HG03280 (cell line): ENCODE measurements at regions not wholly inside any gene's neighbourhood (a gene's known extent, or its start where the extent isn't known, plus 50 kb on each side); places are given as distances from the start of the nearest gene placed in this dataset.

Experiments
- ATAC-seq: cut with Tn5 transposase; IDR thresholded peaks from one replicate; pipeline ENCODE4 v1.9.1; 2021; ENCODE audit warnings: mild to moderate bottlenecking, moderate library complexity; ENCODE audit not compliant: unreplicated experiment

DNA sequence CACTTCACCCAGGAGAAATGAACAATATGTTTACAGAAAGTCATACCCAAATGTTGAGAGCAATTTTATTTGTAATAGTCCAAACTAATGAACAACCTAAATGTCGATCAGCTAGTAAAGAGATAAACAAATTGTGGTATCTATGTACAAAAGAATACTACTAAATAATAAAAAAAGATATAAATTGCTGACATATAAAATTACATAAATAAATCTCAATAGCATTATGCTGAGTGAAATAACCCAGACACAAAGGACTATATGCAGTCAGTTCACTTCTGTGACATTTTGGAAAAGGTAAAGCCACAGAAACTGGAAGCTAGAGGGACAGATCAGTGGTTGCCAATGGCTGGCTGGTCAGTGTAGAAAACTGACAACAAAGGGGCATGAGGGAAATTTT is 346.0 kb upstream of the PCDH20 start:
- ATAC-seq = no peak

DNA sequence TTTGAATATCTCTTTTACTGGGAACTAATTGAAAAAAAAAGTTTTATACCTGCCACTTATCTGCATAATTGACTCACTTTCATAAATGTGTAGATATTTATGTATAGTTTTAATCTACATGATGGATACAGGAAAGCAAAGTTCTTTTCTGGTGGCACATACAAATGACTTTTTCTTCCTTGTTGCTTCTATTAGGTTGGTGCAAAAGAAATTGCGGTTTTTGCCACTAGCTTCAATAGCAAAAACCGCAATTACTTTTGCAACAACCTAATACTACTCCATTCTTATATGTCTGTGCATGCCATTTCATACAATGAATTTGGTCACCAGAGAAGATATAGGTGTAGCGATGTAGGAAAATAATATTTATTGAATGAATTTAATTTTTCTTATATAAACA is 344.5 kb upstream of the PCDH20 start:
- no peak for ATAC-seq

DNA sequence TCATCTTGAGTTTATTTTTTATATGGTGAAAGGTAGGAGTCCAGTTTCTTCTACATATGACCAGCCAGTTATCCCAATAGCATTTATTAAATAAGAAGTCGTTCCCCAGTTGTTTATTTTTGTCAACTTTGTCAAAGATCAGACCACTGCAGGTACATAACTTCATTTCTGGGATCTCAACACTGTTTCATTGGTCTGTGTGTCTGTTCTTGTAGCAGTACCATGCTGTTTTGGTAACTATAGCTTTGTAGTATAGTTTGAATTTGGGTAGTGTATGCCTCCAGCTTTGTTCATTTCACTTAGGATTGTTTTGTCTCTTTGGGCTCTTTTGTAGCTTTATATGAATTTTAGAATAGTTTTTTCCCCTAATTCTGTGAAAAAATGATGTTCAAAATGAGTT is 340.4 kb upstream of the PCDH20 start:
- no peak for ATAC-seq

DNA sequence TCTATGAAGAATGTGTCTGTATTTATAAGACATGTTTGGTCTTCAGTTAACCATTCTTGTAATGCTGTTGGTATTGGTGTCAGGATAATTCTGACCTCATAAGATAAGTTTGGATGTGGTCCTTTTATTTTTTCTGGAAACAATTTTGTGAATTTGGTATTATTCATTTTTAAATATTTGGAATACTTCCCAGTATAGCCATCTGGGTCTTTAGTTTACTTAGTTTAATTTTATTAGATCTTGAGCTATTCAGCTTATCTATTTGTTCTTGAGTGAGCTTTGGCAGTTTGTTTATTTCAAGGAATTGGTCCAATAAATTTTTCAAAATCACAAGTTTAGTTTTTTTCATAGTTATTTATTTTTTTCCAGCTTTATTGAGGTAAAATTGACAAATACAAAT is 335.4 kb upstream of the PCDH20 start:
- ATAC-seq = no peak

DNA sequence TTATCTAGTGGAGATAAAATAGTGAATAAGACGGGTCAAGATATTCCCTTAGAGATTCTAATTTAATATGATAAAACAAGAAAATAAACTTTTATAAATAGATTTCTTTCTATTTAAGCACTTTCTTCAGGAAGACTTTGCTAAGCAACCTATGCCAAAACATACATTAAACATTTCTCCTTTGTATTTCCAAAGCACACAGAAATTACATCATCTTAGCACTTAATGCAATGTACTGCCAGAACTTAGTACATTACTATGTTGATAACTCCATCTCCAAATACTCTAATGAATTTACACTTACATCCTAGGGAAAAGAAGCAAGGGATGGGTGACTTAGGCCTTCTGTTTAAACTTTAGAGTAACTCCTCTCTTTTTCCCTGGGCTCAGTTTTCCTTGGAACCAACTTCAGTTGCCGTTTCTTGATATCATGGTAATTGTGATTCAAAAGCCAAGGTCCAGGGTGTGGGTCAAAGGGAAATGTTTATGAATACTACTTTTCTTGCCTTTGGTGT is 322.6 kb upstream of the PCDH20 start:
- ATAC-seq = no peak

DNA sequence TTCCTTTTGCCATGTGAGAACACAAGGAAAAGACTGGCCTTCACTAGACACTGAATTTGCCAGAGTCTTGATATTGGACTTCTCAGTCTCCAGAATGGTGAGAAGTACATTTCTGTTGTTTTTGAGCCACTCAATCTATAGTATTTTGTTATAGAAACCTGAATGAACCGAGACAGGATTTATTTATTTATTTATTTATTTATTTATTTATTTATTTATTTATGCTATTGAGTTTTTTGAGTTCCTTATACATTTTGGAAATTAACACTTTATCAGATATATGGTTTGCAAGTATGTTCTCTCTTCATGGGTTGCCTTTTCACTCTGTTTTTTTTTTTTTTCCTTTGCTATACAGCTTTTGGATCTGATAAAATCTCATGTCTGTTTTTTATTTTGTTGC is 319.0 kb upstream of the PCDH20 start:
- no peak for ATAC-seq

DNA sequence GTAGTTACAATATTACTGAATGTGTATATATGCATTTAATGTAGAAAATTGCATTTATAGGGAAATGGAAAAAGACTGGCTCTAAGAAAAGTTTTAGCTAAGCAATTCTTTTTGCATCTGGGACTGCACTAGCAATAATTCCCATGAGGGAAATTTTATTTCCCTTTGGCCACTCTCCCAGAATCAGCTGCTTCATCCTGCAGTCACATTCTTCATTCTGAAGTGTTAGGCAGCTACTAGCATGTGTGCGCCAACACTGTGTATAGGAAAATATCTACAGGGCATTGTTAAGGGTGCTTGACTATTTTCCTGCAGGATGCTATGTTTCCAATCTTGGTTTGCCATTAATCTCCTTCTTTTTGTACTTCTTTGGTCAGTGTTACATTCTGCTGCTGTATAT is 312.8 kb upstream of the PCDH20 start:
- no peak for ATAC-seq

DNA sequence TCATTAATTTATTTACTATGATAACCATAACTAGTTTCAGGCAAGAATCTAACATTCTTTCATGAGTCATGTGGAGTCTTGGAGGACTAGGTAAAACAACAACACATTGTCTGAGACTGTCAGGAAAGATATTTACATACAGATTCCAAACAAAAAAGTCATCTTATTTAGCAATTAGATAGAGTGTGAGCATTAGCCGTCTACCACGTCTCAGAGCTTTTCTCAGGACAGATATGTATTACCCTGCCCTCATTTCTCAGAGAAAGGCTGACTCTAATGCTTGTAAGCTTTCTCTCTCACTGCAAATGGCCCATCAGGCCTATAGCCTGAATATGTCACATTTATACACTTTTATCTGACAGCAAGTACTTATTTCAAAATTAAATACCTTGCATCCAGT is 312.1 kb upstream of the PCDH20 start:
- ATAC-seq = no peak

DNA sequence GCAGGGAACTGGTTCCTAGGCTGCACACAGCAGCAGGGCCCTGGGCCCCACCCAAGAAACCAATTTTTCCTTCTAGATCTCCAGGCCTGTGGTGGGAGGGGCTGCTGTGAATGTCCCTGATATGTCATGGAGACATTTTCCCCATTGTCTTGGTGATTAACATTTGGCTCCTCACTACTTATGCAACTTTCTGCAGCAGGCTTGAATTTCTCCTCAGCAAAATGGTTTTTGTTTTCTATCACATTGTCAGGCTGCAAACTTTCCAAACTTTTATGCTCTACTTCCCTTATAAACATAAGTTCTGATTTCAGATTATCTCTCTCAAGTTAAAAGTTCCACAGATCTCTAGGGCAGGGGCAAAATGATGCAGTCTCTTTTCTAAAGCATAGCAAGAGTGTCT is 310.2 kb upstream of the PCDH20 start:
- ATAC-seq = no peak

DNA sequence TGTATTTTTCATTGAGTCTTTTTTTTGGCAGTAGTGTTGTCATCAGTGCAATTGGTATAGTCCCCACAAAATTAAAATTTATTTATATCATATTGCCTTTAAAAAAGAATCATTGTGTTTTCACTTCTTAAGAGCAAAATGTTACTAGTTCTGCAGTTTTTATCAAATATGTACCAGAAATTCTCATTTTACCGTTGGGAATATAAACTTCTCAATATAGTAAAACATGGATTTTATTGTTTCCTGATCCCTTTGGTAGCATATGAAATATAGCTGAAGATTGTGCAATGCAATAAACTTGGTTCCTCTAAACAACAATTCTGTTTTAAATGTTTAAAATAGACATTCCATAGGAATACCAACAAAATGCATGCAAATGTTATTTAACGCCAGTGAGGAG is 306.5 kb upstream of the PCDH20 start:
- no peak for ATAC-seq

DNA sequence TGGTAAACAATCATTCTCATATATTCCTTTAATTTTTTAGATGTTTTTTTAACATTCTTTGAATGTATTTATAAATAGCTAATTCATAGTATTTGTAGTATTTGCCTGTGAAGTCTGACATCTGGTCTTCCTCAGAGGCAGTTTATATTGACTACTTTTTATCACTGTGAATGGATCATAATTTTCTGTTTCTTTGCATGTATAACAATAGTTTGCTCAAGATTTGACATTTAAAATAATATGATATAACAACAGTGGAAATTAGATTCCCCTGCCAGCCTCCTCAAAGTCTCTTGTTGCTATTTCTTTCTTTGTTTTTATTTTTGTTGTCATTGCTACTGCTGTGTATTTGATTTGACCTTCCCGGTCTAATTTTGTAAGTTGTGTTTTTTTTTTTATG is 297.0 kb upstream of the PCDH20 start:
- no peak for ATAC-seq

DNA sequence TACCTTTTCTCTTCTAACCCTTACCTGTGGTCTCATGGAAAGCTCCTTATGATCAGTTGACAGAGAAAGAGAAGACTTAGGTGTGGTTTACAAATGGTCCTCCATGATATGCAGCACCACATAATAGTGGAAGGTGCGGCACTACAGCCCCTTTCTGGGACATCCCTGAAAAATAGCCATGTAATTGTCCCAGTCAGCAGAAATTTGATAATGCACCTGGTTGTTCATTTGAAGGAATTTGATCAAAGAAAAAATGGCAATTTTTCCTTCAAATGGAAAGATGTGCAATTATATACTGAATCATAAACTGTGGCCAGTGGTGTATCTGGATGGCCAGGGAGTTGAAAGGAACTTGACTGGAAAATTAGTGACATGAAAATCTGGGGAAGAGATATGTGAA is 293.6 kb upstream of the PCDH20 start:
- no peak for ATAC-seq

DNA sequence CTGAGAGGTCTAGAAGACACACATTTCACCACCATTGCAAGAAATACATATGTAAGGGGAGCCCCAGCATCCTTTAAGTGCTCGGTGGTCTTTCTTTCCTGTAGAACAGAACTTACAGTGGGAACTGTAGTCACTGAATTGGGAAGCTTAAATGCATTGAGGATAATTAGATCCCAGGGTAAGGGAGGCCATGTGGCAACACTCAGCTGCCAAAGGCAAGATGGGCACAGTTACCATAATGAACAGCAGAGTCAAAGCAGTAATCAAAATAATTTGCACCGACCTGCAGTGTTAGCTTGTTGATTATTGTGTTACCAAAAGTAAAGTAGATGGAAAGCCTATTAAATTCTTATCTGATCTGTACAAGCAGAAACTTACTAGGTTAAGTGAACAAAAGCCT is 291.2 kb upstream of the PCDH20 start:
- no peak for ATAC-seq

DNA sequence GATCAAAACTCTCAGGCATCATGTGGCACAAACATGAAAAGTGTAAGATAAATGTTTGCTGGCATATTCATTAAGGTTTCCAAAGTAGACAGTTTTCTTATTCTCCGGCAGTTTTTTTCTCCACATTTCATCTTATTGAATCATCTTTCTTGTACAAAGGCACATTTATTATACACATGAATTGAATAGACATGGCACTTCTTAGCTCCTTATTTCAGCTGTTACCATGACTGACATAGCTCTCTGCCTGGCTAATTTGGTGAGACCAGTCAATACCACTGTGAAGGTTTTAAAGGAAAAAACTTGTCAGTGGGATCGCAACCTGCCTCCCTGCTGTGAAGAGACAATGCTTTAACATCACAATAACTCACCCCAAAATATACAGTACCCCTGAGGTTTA is 285.0 kb upstream of the PCDH20 start:
- no peak for ATAC-seq

DNA sequence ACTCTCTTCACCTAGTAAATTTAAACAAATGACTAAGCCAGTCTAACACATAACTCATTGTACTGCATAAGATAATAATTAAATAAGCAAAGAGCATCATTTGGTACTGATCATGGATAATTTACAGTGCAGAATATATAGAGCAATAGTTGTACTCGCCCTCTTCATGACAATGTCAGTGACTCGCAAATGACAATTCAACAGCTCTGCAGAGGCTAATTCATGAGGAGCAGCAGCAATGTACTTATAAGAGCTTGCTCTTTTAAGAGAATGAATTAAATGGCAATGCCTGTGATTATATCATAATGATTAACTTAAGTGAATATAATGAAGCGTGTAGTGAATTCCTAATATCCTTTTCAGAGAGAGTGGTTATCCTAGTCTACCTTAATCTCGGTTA is 284.5 kb upstream of the PCDH20 start:
- ATAC-seq = no peak

DNA sequence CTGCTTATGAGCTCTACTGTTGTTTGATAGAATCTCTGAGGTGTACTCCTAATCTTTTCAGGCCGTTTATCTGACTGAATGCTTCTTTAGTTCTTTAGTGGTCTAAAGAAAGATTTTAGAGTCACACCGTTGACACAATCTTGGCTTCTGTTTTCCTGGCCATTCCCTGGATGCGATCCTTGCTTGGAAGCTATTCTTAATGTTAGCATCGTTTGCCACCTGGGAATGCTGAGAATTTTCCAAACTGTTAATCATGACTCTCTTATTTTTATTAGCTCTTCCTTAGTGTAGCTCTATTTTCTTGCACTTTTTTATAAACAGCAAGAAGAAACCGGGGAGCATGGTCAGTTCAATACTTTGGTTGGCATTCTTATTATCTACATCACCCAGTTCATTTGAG is 281.0 kb upstream of the PCDH20 start:
- ATAC-seq = no peak

DNA sequence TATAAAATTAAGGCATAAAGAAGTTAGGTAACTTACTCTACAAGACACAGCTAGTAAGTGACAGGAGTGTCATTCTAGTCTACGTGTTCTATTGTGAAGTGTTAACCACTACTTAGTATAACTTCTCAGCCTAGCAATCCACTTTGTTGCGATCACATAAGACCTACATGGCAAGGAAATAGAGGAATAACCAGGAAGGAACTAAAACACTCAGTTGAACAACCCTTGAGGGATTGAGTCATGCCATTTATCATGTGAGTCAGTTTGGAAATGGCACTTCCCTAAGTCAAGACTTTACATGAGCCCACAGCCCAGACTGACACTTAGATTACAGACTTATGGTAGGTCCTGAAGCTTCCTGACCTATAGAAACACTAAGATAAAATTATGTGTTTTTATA is 279.5 kb upstream of the PCDH20 start:
- no peak for ATAC-seq

DNA sequence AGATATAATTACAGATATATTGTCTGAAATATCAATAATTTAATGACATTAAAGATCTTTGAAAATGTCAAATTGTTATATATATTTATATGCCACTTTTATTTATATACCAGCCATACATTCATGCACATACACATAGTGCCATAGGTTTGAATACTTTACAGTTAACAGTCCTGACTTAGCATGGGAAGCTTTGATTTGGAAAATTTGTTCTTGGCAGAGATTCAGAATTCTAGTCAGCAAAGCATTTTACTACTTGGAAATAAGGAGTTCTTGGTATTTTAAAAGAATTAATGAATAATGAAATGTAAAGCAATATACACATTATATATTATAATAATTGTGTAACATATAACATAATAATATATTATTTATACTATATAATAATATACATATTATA is 277.0 kb upstream of the PCDH20 start:
- ATAC-seq = no peak

DNA sequence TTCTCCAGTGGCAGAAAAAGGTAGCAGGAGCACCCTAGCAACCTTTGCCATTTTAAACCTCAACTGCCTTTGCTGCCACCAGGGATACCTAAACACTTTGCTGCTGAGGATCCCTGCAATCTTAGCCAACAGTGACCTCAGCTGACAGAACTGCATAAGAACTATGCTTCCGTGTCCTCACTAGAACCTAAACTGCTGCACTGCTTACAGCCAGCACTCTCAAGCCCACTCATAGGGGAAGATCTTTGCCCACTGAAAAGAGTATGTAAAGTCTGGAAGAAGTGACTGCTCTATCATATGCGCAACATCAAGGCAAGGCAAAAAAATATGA is 270.0 kb upstream of the PCDH20 start:
- ATAC-seq = no peak

DNA sequence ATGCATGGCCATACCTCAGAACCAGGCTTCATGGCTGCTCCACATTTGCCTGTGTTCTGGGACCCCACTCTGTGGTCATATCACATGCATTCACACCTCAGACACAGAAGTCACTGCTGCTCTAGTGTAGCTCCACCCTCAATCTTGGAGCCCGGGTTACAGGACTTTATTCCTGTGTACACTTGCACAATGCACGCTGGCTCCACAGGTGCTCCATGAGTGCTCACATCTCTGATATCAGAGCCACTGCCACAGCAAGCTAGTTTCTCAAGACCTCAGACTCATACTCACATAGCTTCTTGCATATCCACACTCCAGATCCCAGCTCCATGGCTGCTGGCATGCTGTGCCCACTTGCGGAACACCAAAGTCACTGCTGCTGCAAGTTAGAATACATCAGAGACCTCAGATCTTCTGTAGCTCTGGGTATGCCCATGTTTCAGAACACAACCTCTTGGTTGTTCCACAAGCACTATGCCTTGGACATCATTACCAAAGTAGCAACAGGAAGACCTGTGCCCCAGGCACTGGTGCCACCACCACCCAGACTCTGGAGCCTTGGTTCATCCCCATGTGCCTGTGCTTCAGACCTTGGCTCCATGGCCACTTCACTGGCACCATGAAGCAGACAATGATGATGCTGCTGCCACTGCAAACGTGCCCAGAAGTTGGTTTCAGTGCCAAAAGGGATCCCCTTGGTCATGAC is 269.5 kb upstream of the PCDH20 start:
- ATAC-seq = no peak

DNA sequence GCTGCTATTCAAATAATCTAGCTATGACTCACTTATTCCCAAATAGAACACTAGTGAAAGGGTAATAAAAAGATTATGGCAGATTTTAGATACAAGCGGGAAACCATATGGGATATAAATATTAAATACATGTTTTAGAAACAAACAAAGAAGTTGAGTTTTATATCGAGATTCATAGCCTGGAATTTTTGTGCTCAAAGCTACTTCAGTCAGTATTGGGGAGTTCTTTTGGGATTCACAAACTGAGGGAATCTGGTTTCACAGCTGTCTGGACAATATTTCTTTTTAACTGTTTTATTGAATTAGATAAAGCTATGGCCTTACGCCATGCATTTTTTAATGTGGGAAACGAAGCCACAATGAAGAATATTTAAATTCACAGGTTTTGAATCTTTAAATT is 257.1 kb upstream of the PCDH20 start:
- no peak for ATAC-seq

DNA sequence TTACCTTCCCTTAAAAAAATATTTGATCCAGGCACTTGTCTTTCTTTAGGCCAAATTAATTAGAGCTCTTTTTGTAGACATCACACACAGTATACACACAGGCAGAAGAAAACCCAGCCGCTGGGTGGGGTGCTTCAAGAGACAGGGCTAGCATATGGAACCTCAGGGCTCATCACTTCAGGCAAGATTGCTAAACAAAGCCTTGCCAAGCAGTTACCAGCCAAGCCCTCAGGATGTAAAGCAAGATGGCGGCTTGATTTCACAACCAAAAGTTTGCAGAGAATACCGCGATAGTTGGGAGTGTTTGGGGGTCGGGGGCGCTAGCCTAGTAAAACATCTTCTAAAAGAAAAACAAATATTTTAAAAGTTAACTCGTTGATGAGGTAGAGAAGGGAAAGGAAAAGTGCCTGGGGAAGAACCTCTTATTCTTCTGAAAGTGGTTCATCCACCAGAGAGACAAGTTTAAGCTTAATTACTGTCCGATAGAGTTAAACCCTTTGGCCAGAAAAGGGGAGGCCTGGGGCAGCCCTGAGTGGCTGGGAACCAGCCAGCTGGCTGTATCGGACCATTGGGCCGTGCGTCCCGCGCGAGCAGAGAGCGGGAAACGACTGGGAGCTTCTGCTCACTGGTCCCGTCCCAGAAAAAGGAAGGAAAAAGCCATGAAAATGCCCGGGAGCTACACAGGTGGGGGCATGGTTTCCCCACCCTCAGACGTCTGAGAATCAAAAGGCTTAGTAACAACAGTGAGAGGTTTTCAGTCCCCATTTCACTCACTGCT is 254.9 kb upstream of the PCDH20 start:
- ATAC-seq = no peak
